T-cell (primary cell): ENCODE measurements at regions not wholly inside any gene's neighbourhood (a gene's known extent, or its start where the extent isn't known, plus 50 kb on each side); places are given as distances from the start of the nearest gene placed in this dataset.

Experiments
- ATAC-seq, 4 experiments: fragments of 200-7000 bp in 3 of 4; fragments of 150-1000 bp in 1 of 4; cut with Tn5 transposase; replicated peaks in 1 of 4; 1 replicate in 3 of 4; 2 replicates in 1 of 4; pipeline ENCODE4 v1.10.0; 2021; ENCODE audit warnings: moderate library complexity in 3 of 4, mild to moderate bottlenecking in 2 of 4, moderate number of reproducible peaks in 1 of 4
- CTCF ChIA-PET, 2 donors: fragments of 300-600 bp; sonication (Branson Sonifier 250); formaldehyde crosslinking; loops; one replicate each; lab custom pipeline; 2022; ENCODE audit warnings: antibody characterized with exemption in 2 of 2; lab: Charles Lee
- POLR2A ChIA-PET, 2 donors: fragments of 300-600 bp; sonication (Branson Sonifier 250); formaldehyde crosslinking; loops; one replicate each; lab custom pipeline; 2022; ENCODE audit warnings: antibody characterized with exemption in 2 of 2; lab: Charles Lee
- DNase-seq, 35 experiments: peaks; one replicate each; pipeline versions ENCODE4 v3.0.0 to v3.0.0-alpha.2; 2013 to 2023
- H3K27ac ChIP-seq: one replicate; pipeline ENCODE4 v1.5.1; 2013; ENCODE audit warnings: low read length
- H3K27me3 ChIP-seq, 2 experiments: replicated peaks in 1 of 2; 1 replicate in 1 of 2; 2 replicates in 1 of 2; pipeline versions ENCODE4 v1.6.1 to v1.7.0; 2013; ENCODE audit warnings: low read length in 1 of 2, mixed read lengths in 1 of 2; ENCODE audit not compliant: control insufficient read depth in 2 of 2, insufficient read depth in 2 of 2; ENCODE audit errors: extremely low read depth in 1 of 2
- H3K36me3 ChIP-seq, 2 donors: 1 replicate in 1 of 2; 2 replicates in 1 of 2; pipeline versions ENCODE4 v1.6.1 to v1.7.0; 2013; ENCODE audit warnings: low read length in 1 of 2; ENCODE audit not compliant: control insufficient read depth in 2 of 2, insufficient read depth in 1 of 2; ENCODE audit errors: extremely low read depth in 1 of 2
- H3K4me1 ChIP-seq, 2 experiments: 1 replicate in 1 of 2; 2 replicates in 1 of 2; pipeline versions ENCODE4 v1.6.1 to v1.7.0; 2013; ENCODE audit warnings: low read length in 2 of 2, mixed read lengths in 1 of 2; ENCODE audit not compliant: insufficient read depth in 2 of 2, control insufficient read depth in 1 of 2; ENCODE audit errors: extremely low read depth in 1 of 2
- H3K4me3 ChIP-seq, 2 donors: 1 replicate in 1 of 2; 2 replicates in 1 of 2; pipeline versions ENCODE4 v1.5.1 to v1.7.0; 2013; ENCODE audit warnings: mild to moderate bottlenecking in 2 of 2, low read length in 1 of 2, moderate library complexity in 1 of 2; ENCODE audit not compliant: control insufficient read depth in 1 of 2; ENCODE audit errors: extremely low read depth in 1 of 2
- H3K9me3 ChIP-seq: 2 replicates; pipeline ENCODE4 v1.7.0; 2013
- H3K27ac Mint-ChIP-seq, 2 donors: one replicate each; pipeline ENCODE4 v1.8.0; 2020 to 2021; ENCODE audit warnings: mild to moderate bottlenecking in 2 of 2, mixed read lengths in 2 of 2
- H3K27me3 Mint-ChIP-seq, 2 donors: one replicate each; pipeline ENCODE4 v1.8.0; 2021 to 2022; ENCODE audit warnings: mixed read lengths in 2 of 2
- H3K36me3 Mint-ChIP-seq: one replicate; pipeline ENCODE4 v1.8.0; 2021; ENCODE audit warnings: mixed read lengths
- H3K4me1 Mint-ChIP-seq, 3 donors: one replicate each; pipeline ENCODE4 v1.8.0; 2020 to 2022; ENCODE audit warnings: mixed read lengths in 3 of 3, mild to moderate bottlenecking in 1 of 3
- H3K4me3 Mint-ChIP-seq, 3 donors: one replicate each; pipeline ENCODE4 v1.8.0; 2020 to 2022; ENCODE audit warnings: mild to moderate bottlenecking in 3 of 3, mixed read lengths in 3 of 3, moderate library complexity in 3 of 3
- H3K9me3 Mint-ChIP-seq, 3 donors: one replicate each; pipeline ENCODE4 v1.8.0; 2020 to 2022; ENCODE audit warnings: mixed read lengths in 3 of 3
- WGBS: methylation state at CpG from one replicate; pipeline ENCODE4 v1.1.5; 2013; ENCODE audit warnings: missing lambda C conversion rate; ENCODE audit not compliant: insufficient coverage; 5-methylcytosine and 5-hydroxymethylcytosine counted together

GRCh38 chr3:72219752-72220151 lies 434.8 kb upstream of the PROK2 start:
- no peaks in the 10 kb centered on the region for H3K36me3 Mint-ChIP-seq
- H3K36me3 ChIP-seq, result no peaks in the 10 kb centered on the region
- CTCF ChIA-PET, result no interaction called here

GRCh38 chr3:72217570-72217969 lies 432.6 kb upstream of the PROK2 start:
- H3K27ac Mint-ChIP-seq, result no peak overlapping the region
- CTCF ChIA-PET, result no interaction called here
- peaks cover 0 to 4% of the 10 kb centered on the region in 2 donors for H3K27me3 Mint-ChIP-seq
- Histone ChIP-seq H3K27me3 (peaks cover 0 to 3% of the 10 kb centered on the region in 2 experiments), H3K36me3 (no peaks in the 10 kb centered on the region), H3K4me1 (no peaks in the 10 kb centered on the region), H3K27ac (no peak overlapping the region), H3K9me3 (no peaks in the 10 kb centered on the region), H3K4me3 (no peak overlapping the region)
- no peaks in the 10 kb centered on the region for H3K4me1 Mint-ChIP-seq
- POLR2A ChIA-PET, result no interaction called here
- DNase-seq (no peak), ATAC-seq (no peak)
- WGBS, result 88% methylated on average over 6 of the region's 7 CpGs
- H3K36me3 Mint-ChIP-seq, result no peaks in the 10 kb centered on the region
- no peak overlapping the region for H3K4me3 Mint-ChIP-seq
- no peaks in the 10 kb centered on the region for H3K9me3 Mint-ChIP-seq

More at GRCh38 chr3:72219752-72220151, 434.8 kb upstream of the PROK2 start:
- no peak overlapping the region for H3K27ac ChIP-seq
- H3K4me3 ChIP-seq, result no peak overlapping the region
- Mint-ChIP-seq H3K4me1 (no peaks in the 10 kb centered on the region), H3K27ac (no peak overlapping the region), H3K9me3 (peaks cover 7 to 17% (median 8%) of the 10 kb centered on the region in 3 donors), H3K27me3 (peaks cover 0 to 4% of the 10 kb centered on the region in 2 donors), H3K4me3 (no peak overlapping the region)
- 58% methylated on average over 2 of the region's 3 CpGs for WGBS
- DNase-seq, result no peak
- H3K27me3 ChIP-seq, result peaks cover 0 to 3% of the 10 kb centered on the region in 2 experiments
- H3K9me3 ChIP-seq, result no peaks in the 10 kb centered on the region
- no peaks in the 10 kb centered on the region for H3K4me1 ChIP-seq
- no peak for ATAC-seq
- POLR2A ChIA-PET, result interaction anchor here in 1 of 2 donors (0.7 kb wide), 1 partner anchor 881 kb away, joined by 6 read pairs; no protein-coding TSS in a partner anchor

- H3K27me3 ChIP-seq, result peaks cover 0 to 3% of the 10 kb centered on the region in 2 experiments
- Mint-ChIP-seq H3K4me3 (no peak overlapping the region), H3K4me1 (no peaks in the 10 kb centered on the region), H3K27ac (no peak overlapping the region), H3K36me3 (no peaks in the 10 kb centered on the region), H3K9me3 (no peaks in the 10 kb centered on the region), H3K27me3 (peaks cover 0 to 4% of the 10 kb centered on the region in 2 donors)
- no peak overlapping the region for H3K27ac ChIP-seq
- CTCF ChIA-PET, result interaction anchor here in 1 of 2 donors (0.7 kb wide), 1 partner anchor 587 kb away, joined by 3 read pairs; no protein-coding TSS in a partner anchor
- no peaks in the 10 kb centered on the region for H3K4me1 ChIP-seq
- WGBS, result 75% methylated on average over 10 of the region's 11 CpGs
- no peak for ATAC-seq
- no peaks in the 10 kb centered on the region for H3K36me3 ChIP-seq
- no peak overlapping the region for H3K4me3 ChIP-seq
- DNase-seq, result no peak
- no peaks in the 10 kb centered on the region for H3K9me3 ChIP-seq
- POLR2A ChIA-PET, result interaction anchor here (0.7 kb wide), 2 partner anchors 128 to 335 kb away, joined by 4 to 5 read pairs; no protein-coding TSS in a partner anchor
These were observed 429.4 kb upstream of the PROK2 start for GRCh38 chr3:72214066-72214951.

- Histone ChIP-seq H3K9me3 (no peaks in the 10 kb centered on the region), H3K4me3 (no peak overlapping the region), H3K27me3 (peaks cover 0 to 3% of the 10 kb centered on the region in 2 experiments), H3K4me1 (no peaks in the 10 kb centered on the region), H3K27ac (no peak overlapping the region), H3K36me3 (no peaks in the 10 kb centered on the region)
- ATAC-seq (no peak), DNase-seq (no peak)
- CTCF ChIA-PET, result no interaction called here
- POLR2A ChIA-PET, result no interaction called here
- no peak overlapping the region for H3K27ac Mint-ChIP-seq
- WGBS, result 88% methylated on average over 7 of the region's 10 CpGs
- no peaks in the 10 kb centered on the region for H3K36me3 Mint-ChIP-seq
- peaks cover 0 to 4% of the 10 kb centered on the region in 2 donors for H3K27me3 Mint-ChIP-seq
- no peak overlapping the region for H3K4me3 Mint-ChIP-seq
- H3K9me3 Mint-ChIP-seq, result no peaks in the 10 kb centered on the region
- no peaks in the 10 kb centered on the region for H3K4me1 Mint-ChIP-seq
These were observed 428.5 kb upstream of the PROK2 start for GRCh38 chr3:72213296-72214065.

- no peak overlapping the region for H3K27ac ChIP-seq
- ChIA-PET POLR2A (no interaction called here), CTCF (no interaction called here)
- Mint-ChIP-seq H3K4me1 (no peaks in the 10 kb centered on the region), H3K27ac (no peak overlapping the region), H3K4me3 (no peak overlapping the region), H3K27me3 (peaks cover 0 to 4% of the 10 kb centered on the region in 2 donors), H3K36me3 (no peaks in the 10 kb centered on the region), H3K9me3 (no peaks in the 10 kb centered on the region)
- no peaks in the 10 kb centered on the region for H3K4me1 ChIP-seq
- DNase-seq, result no peak
- H3K27me3 ChIP-seq, result no peaks in the 10 kb centered on the region
- no peaks in the 10 kb centered on the region for H3K9me3 ChIP-seq
- H3K4me3 ChIP-seq, result no peak overlapping the region
- no peaks in the 10 kb centered on the region for H3K36me3 ChIP-seq
- no peak for ATAC-seq
- no CpG with 5 or more reads among the region's 4 CpGs for WGBS
These were observed 427.4 kb upstream of the PROK2 start for GRCh38 chr3:72212396-72212795.

- POLR2A ChIA-PET, result no interaction called here
- DNase-seq (no peak), ATAC-seq (no peak)
These were observed 425.3 kb upstream of the PROK2 start for GRCh38 chr3:72210261-72210660.

More at GRCh38 chr3:72210261-72210660, 425.3 kb upstream of the PROK2 start:
- Mint-ChIP-seq H3K27me3 (peaks cover 0 to 2% of the 10 kb centered on the region in 2 donors), H3K27ac (no peak overlapping the region), H3K4me1 (no peaks in the 10 kb centered on the region), H3K9me3 (no peaks in the 10 kb centered on the region), H3K36me3 (no peaks in the 10 kb centered on the region), H3K4me3 (no peak overlapping the region)
- H3K4me3 ChIP-seq, result no peak overlapping the region
- no peaks in the 10 kb centered on the region for H3K9me3 ChIP-seq
- WGBS, result 89% methylated on average over 3 of the region's 8 CpGs
- H3K36me3 ChIP-seq, result no peaks in the 10 kb centered on the region
- H3K4me1 ChIP-seq, result no peaks in the 10 kb centered on the region
- CTCF ChIA-PET, result no interaction called here
- H3K27me3 ChIP-seq, result no peaks in the 10 kb centered on the region
- H3K27ac ChIP-seq, result no peak overlapping the region
